Dedifferentiated amniotic fluid mesenchymal stem cell (primary cell): ENCODE measurements at regions not wholly inside any gene's neighbourhood (a gene's known extent, or its start where the extent isn't known, plus 50 kb on each side); places are given as distances from the start of the nearest gene placed in this dataset.
A peak's percentile ranks its signal among the peaks of the same experiment; 100 is the strongest.
"Not testable (repeated sequence)": the region's sequence is repeated elsewhere in the genome, so short reads cannot be mapped to it uniquely, and the experiment has no call there.

ENCODE experiments used
- DNase-seq: peaks from one replicate; pipeline ENCODE4 v3.0.0-alpha.2; 2016; ENCODE audit errors: extremely low spot score

DNA sequence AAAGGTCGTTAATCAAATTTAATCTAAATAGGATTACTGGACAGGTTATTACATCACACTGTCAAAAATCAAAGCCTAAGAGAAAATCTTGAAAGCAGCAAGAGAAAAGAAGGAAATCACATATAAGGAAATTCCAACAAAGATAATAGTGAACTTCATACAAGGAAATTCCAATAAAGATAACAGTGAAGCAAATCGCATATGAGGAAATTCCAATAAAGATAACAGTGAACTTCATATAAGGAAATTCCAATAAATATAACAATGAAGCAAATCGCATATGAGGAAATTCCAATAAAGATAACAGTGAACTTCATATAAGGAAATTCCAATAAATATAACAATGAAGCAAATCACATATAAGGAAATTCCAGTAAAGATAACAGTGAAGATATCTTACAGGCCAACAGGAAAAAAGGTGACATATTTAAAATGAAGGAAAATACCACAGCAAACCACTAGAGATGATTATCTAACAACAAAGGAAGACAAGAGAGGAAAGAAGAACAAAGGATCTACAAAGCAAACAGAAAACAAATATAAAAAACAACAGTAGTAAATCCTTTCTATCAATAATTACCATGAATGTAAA is 787.7 kb downstream of the CCDC85A start:
- no peak for DNase-seq

GRCh38 chr2:56981554-56981953 is 797.8 kb downstream of the CCDC85A start:
- no peak for DNase-seq

GRCh38 chr2:56985609-56986008 is 801.8 kb downstream of the CCDC85A start:
- DNase-seq, result no peak

GRCh38 chr2:57022496-57022895 is 838.7 kb downstream of the CCDC85A start:
- no peak for DNase-seq

DNA sequence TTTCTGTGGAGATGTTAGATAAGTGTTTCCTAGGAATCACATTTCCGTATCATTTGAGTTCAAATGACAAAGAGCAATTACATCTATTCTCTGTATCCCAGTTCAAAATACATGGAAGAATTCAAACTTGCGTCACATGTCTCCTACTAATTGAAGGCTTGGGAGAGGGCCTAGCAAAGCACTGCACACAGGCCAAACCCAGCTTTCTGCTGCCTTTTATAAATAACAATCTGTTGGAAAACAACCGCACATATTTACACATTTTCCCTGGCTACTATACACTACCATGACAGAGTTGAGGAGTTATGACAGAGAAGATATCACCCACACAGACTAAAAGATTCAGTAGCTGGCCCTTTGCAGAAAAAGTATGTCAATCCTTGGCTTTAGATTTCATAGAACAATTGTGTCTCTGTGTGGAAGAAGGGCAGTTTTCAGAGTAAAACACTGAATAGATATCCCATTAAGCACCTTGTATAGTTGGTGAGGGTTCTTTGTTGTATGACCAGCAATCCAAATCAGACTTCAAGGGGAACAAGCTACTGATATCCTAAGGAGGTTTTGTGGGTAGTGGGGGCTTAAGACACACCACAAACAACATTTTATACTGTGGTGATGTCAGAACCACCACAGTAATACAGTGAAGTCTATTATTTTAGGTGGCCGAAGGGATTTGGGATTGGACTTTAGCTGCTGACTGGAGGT is 861.3 kb downstream of the CCDC85A start:
- no peak for DNase-seq

DNA sequence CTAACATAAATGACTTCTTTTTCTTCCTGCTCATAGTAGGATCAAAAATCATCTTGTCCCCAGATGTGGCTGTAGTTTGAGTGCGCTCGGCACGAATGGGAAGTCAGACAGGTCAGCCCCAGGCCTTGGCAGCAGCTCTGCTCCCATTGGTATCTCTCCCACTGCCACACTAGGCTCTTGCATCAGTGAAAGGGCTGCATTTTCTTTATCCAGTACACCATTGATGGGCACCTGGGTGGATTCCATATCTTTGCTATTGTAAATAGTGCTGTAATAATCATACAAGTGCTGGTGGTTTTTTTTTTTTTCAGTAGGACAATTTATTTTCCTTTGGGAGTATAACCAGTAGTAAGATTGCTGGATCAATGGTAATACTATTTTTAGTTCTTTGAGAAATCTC is 865.5 kb downstream of the CCDC85A start:
- no peak for DNase-seq

- no peak for DNase-seq
Measured at GRCh38 chr2:57050007-57050406, 866.2 kb downstream of the CCDC85A start.

- DNase-seq, result not testable (repeated sequence)
Measured at GRCh38 chr2:57066301-57066700, 882.5 kb downstream of the CCDC85A start.

GRCh38 chr2:57075226-57075625 is 891.4 kb downstream of the CCDC85A start:
- no peak for DNase-seq

- DNase-seq, result peak; percentile 14
Measured at GRCh38 chr2:57080035-57080434, 896.2 kb downstream of the CCDC85A start.

DNA sequence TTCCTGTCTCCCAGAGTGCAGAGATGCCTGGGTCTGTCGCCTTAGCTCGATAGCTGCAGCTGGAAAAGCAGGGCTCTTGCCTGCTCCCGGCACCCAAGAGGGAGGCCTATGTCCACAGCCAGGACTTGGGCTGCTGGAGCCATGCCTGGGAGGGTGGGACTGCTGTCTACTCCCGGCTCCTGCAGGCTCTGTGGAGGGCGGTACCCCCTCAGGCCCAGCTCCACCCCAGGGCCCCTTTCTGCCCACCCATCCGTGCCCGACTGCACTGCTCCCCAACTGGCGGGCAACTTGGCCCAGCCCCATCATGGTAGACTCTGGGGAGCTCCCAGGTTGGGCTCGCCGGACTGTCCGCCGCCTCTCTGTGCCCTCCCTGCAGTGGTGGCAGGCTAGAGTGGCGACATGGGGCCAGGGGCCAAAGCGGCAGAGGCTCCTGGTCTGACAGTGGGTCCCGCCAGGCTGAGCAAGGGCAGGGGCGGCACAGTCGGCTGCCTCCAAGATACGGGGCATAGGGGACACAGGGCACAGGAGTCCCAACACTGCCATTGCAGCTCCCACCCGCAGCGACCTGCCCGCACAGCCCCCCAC is 901.0 kb downstream of the CCDC85A start:
- DNase-seq, result no peak

GRCh38 chr2:57093020-57093419 is 909.2 kb downstream of the CCDC85A start:
- no peak for DNase-seq

GRCh38 chr2:57097855-57098254 is 914.1 kb downstream of the CCDC85A start:
- no peak for DNase-seq

- no peak for DNase-seq
Measured at GRCh38 chr2:57100436-57100835, 916.6 kb downstream of the CCDC85A start.

DNA sequence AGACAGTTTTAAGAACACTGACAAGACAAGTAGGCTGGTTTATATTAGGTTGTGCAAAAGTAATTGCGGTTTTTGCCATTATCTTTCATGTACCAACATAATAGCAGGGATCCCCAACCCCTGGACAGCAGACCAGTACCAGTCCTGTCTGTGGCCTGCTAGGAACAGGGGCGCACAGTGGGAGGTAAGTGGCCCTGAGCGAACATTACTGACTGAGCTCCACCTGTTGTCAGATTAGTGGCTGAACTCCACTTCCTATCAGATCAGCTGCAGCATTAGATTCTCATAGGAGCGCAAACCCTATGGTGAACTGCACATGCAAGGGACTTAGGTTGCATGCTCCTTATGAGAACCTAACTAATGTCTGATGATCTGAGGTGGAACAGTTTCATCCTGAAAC is 921.9 kb downstream of the CCDC85A start:
- DNase-seq, result no peak

DNA sequence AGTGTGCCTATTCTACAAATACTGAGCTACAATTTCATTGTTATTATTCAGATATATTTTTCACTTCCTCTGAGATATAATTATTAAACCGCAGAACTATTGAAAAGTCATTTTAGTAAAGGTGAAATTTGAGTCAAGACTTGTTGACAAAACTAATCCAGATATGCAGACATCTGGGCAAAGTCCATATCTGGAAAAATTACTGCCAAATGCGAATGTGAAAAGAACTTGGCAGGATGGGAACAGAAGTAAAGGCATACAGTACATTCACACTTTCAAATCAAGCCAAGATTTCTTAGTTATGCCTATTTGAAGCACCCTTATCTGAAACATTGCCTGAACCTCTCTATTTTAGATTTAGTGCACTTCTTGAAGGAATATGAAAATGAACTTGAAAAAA is 923.6 kb downstream of the CCDC85A start:
- DNase-seq, result no peak

DNA sequence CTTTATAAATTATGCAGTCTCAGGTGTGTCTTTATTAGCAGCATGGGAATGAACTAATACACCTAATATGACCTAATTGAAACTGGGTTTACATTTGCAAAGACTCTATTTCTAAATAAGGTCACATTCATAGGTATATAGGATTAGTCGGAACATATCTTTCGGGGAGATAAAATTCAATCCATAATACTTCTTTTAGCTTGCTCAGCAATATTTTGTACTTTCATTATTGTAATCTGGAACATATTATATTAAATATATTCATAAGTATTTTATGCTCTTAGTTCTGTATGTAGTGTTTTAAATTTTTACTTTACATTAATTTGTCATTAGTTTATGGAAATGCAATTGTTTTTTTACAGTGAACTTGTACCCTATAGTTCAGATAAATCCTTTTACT is 927.7 kb downstream of the CCDC85A start:
- no peak for DNase-seq

- DNase-seq, result no peak
Measured at GRCh38 chr2:57119141-57119540, 927.5 kb upstream of the VRK2 start.

GRCh38 chr2:57126410-57126809 is 920.2 kb upstream of the VRK2 start:
- no peak for DNase-seq

GRCh38 chr2:57139179-57139578 is 907.4 kb upstream of the VRK2 start:
- no peak for DNase-seq

- no peak for DNase-seq
Measured at GRCh38 chr2:57141269-57141668, 905.3 kb upstream of the VRK2 start.

- DNase-seq, result no peak
Measured at GRCh38 chr2:57146951-57147350, 899.7 kb upstream of the VRK2 start.

DNA sequence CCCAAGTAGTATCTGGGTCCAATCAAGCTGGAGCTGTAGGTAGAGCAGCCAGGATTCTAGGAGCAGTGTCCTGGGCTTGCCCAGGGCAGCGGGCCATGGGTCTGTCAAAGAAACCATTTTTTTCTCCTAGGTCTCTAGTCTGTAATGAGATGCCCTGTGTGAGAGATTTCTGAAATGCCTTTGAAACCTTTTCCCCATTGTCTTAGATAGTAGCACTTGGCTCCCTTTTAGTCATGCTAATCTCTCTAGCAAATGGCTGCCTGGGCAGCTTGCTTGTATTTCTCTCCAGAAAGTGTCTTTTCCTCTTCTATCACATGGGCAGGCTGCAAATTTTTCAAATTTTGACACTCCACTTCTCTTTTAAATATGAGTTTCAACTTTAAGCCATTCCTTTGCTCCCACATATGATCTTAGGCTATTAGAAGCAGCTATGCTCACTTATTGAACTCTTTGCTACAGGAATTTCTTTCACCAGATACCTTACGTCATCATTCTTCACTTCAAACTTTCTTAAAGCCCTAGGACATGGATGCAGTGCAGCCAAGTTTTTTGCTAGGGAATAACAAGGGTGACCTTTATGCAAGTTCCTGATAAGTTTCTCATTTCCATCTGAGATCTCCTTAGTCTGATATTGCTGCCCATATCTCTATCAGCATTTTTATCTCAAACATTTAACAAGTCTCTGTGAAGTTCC is 890.2 kb upstream of the VRK2 start:
- no peak for DNase-seq
